ENCODE measurements at regions not wholly inside any gene's neighbourhood (a gene's known extent, or its start where the extent isn't known, plus 50 kb on each side); places are given as distances from the start of the nearest gene placed in this dataset.

DNA sequence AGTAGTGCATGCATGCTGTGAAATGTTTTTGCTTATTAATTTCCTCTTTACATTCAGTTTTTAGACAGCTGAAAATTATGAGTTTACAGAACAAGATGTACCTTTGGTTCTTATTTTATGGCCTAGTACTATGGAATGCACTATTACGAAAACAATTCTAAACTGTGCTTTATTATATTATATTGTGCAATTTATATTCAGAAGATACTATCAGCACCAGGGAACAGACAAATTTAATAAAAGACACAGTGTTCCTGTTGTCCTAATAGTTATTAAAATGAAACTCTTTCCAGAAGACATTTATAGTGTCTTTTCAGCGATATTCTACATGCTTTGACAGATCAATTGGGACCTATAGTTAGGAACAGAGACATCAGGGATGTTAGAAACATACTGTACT, 427.3 kb downstream of the BTG1 start:
- TF ChIP-seq TAF1 (IDR thresholded peaks at IDR 0.05; ENCODE audit: low read depth, low read length) (no peak), POLR2AphosphoS5 (IDR thresholded peaks at IDR 0.05; ENCODE audit: low read depth, low read length) (no peak), POLR2A (IDR thresholded peaks at IDR 0.05; ENCODE audit: low read depth, low read length) (no peak), POU2F2 (IDR thresholded peaks at IDR 0.05; ENCODE audit: low read depth, low read length) (no peak), SPI1 (IDR thresholded peaks at IDR 0.05; ENCODE audit: low read depth, low read length) (no peak), PAX5 (IDR thresholded peaks at IDR 0.05; ENCODE audit: insufficient read depth, low read length, severe bottlenecking) (no peak)

Data from GM12891 (cell line).